OCI-LY1 (cell line): ENCODE measurements at regions not wholly inside any gene's neighbourhood (a gene's known extent, or its start where the extent isn't known, plus 50 kb on each side); places are given as distances from the start of the nearest gene placed in this dataset.

Experiments
- H2AFZ ChIP-seq: fragments of 200-600 bp; sonication (generic), shearing (Covaris generic); 2 replicates; pipeline ENCODE4 v1.6.0; 2014; ENCODE audit warnings: antibody characterized with exemption, mild to moderate bottlenecking, low read length
- H3F3A ChIP-seq: fragments of 200-600 bp; sonication (generic), shearing (Covaris generic); 2 replicates; pipeline ENCODE4 v1.6.0; 2014; ENCODE audit warnings: mild to moderate bottlenecking, antibody characterized with exemption, low read length, moderate library complexity; ENCODE audit not compliant: insufficient read depth
- H3K27ac ChIP-seq: fragments of 200-600 bp; sonication (generic); 2 replicates; pipeline ENCODE4 v1.5.1; 2014; ENCODE audit warnings: low read length, mixed run types, mild to moderate bottlenecking, low read depth; ENCODE audit not compliant: poor library complexity, severe bottlenecking
- H3K27me3 ChIP-seq: fragments of 200-600 bp; sonication (generic); 2 replicates; pipeline ENCODE4 v1.6.0; 2014; ENCODE audit warnings: antibody characterized with exemption, mild to moderate bottlenecking, low read length, moderate library complexity; ENCODE audit not compliant: insufficient read depth
- H3K36me3 ChIP-seq: fragments of 200-600 bp; sonication (generic); 2 replicates; pipeline ENCODE4 v1.6.1; 2014; ENCODE audit warnings: mild to moderate bottlenecking, antibody characterized with exemption, low read length, moderate library complexity, mixed read lengths; ENCODE audit not compliant: insufficient read depth
- H3K4me1 ChIP-seq: fragments of 200-600 bp; sonication (generic); 2 replicates; pipeline ENCODE4 v1.5.1; 2014; ENCODE audit warnings: mild to moderate bottlenecking, low read length, moderate library complexity; ENCODE audit not compliant: insufficient read depth, severe bottlenecking
- H3K4me2 ChIP-seq: fragments of 200-600 bp; sonication (generic), shearing (Covaris generic); 2 replicates; pipeline ENCODE4 v1.6.1; 2014; ENCODE audit warnings: low read length
- H3K4me3 ChIP-seq: fragments of 200-600 bp; sonication (generic); 2 replicates; pipeline ENCODE4 v1.5.1; 2014; ENCODE audit warnings: low read length, low read depth, mild to moderate bottlenecking, mixed read lengths; ENCODE audit not compliant: poor library complexity, severe bottlenecking
- H3K79me2 ChIP-seq: fragments of 200-600 bp; shearing (Covaris generic); 2 replicates; pipeline ENCODE4 v1.6.1; 2016; ENCODE audit warnings: mixed run types, low read length, mixed read lengths; ENCODE audit not compliant: insufficient read depth
- H3K9ac ChIP-seq: fragments of 200-600 bp; sonication (generic), shearing (Covaris generic); 2 replicates; pipeline ENCODE4 v1.6.1; 2014; ENCODE audit warnings: mild to moderate bottlenecking, low read length, mixed read lengths
- H3K9me2 ChIP-seq: fragments of 200-600 bp; sonication (generic), shearing (Covaris generic); 2 replicates; pipeline ENCODE4 v1.6.1; 2014; ENCODE audit warnings: low read depth, mild to moderate bottlenecking, low read length, mixed read lengths
- H3K9me3 ChIP-seq: fragments of 200-600 bp; shearing (Covaris generic); 2 replicates; pipeline ENCODE4 v1.6.1; 2014; ENCODE audit warnings: low read length, mixed read lengths
- H4K20me1 ChIP-seq: fragments of 200-600 bp; sonication (generic), shearing (Covaris generic); 2 replicates; pipeline ENCODE4 v1.6.0; 2016; ENCODE audit warnings: mild to moderate bottlenecking, low read length; ENCODE audit not compliant: insufficient read depth
- CTCF ChIP-seq: fragments of 200-600 bp; sonication (generic), shearing (Covaris generic); IDR thresholded peaks from 2 replicates; pipeline ENCODE4 v1.5.1; 2017; ENCODE audit warnings: mild to moderate bottlenecking, antibody characterized with exemption, low read length, moderate library complexity, mixed read lengths
- EZH2 ChIP-seq: fragments of 200-600 bp; sonication (generic), shearing (Covaris generic); IDR thresholded peaks from 2 replicates; pipeline ENCODE4 v1.8.0; 2017; ENCODE audit warnings: borderline replicate concordance, mixed run types, mild to moderate bottlenecking, antibody characterized with exemption, low read length, moderate library complexity, mixed read lengths

- Histone ChIP-seq H3K9me3 (no peaks in the 10 kb centered on the region), H3K27ac (no peak overlapping the region), H3K9me2 (no peaks in the 10 kb centered on the region), H3K27me3 (no peaks in the 10 kb centered on the region), H4K20me1 (no peaks in the 10 kb centered on the region), H2AFZ (no peak overlapping the region), H3K4me3 (no peak overlapping the region), H3K79me2 (no peaks in the 10 kb centered on the region), H3K4me1 (no peaks in the 10 kb centered on the region), H3K36me3 (no peaks in the 10 kb centered on the region), H3K4me2 (no peak overlapping the region), H3F3A (no peaks in the 10 kb centered on the region), H3K9ac (no peak overlapping the region)
- TF ChIP-seq CTCF (no peak), EZH2 (no peak)
Measured at GRCh38 chr3:33993631-33994030, 195.2 kb downstream of the PDCD6IP start.

GRCh38 chr3:33994568-33994967 lies 196.1 kb downstream of the PDCD6IP start:
- Histone ChIP-seq H2AFZ (no peak overlapping the region), H3F3A (no peaks in the 10 kb centered on the region), H3K9ac (no peak overlapping the region), H3K4me3 (no peak overlapping the region), H3K79me2 (no peaks in the 10 kb centered on the region), H3K4me2 (no peak overlapping the region), H3K4me1 (no peaks in the 10 kb centered on the region), H3K9me3 (no peaks in the 10 kb centered on the region), H3K27me3 (no peaks in the 10 kb centered on the region), H3K9me2 (no peaks in the 10 kb centered on the region), H3K27ac (no peak overlapping the region), H4K20me1 (no peaks in the 10 kb centered on the region), H3K36me3 (no peaks in the 10 kb centered on the region)
- TF ChIP-seq EZH2 (no peak), CTCF (no peak)

DNA sequence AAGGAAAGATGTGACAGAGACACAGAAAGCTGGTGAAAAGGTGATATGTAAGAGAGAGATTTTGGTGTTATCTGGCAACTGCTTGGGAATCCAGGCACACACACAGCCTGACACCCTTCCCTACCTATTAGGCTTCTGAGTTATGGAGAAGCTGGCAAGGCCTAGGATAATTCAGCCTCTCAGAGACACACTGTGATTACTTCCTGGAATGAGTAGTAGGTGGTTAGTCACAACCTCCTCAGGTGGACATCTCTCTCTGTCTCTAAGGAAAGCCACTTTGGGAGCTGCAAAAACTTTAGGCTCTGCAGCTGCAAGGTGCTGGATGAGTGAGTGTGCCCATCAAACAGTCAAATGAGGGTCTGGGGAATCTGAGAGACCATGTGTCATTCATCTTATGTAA lies 201.9 kb downstream of the PDCD6IP start:
- Histone ChIP-seq H4K20me1 (no peaks in the 10 kb centered on the region), H3K4me2 (no peak overlapping the region), H3K9me3 (no peaks in the 10 kb centered on the region), H3F3A (no peaks in the 10 kb centered on the region), H3K4me3 (no peak overlapping the region), H3K27me3 (no peaks in the 10 kb centered on the region), H2AFZ (no peak overlapping the region), H3K4me1 (no peaks in the 10 kb centered on the region), H3K79me2 (no peaks in the 10 kb centered on the region), H3K36me3 (no peaks in the 10 kb centered on the region), H3K27ac (no peak overlapping the region), H3K9ac (no peak overlapping the region), H3K9me2 (no peaks in the 10 kb centered on the region)
- TF ChIP-seq EZH2 (no peak), CTCF (no peak)
